IgD-negative memory B cell (primary cell): ENCODE measurements at regions not wholly inside any gene's neighbourhood (a gene's known extent, or its start where the extent isn't known, plus 50 kb on each side); places are given as distances from the start of the nearest gene placed in this dataset.

ENCODE experiments used
- H3K27ac Mint-ChIP-seq, 3 donors: one replicate each; pipeline ENCODE4 v1.8.0; 2020 to 2022; ENCODE audit warnings: mild to moderate bottlenecking in 3 of 3, mixed read lengths in 3 of 3, moderate library complexity in 1 of 3
- H3K27me3 Mint-ChIP-seq: one replicate; pipeline ENCODE4 v1.8.0; 2021; ENCODE audit warnings: mixed read lengths
- H3K36me3 Mint-ChIP-seq: one replicate; pipeline ENCODE4 v1.8.0; 2020; ENCODE audit warnings: mild to moderate bottlenecking, mixed read lengths
- H3K4me1 Mint-ChIP-seq, 3 donors: one replicate each; pipeline ENCODE4 v1.8.0; 2020 to 2022; ENCODE audit warnings: mixed read lengths in 3 of 3, mild to moderate bottlenecking in 1 of 3
- H3K4me3 Mint-ChIP-seq, 4 donors: one replicate each; pipeline ENCODE4 v1.8.0; 2020 to 2022; ENCODE audit warnings: mild to moderate bottlenecking in 4 of 4, mixed read lengths in 4 of 4, moderate library complexity in 3 of 4
- H3K9me3 Mint-ChIP-seq, 3 donors: one replicate each; pipeline ENCODE4 v1.8.0; 2020 to 2021; ENCODE audit warnings: mixed read lengths in 3 of 3, mild to moderate bottlenecking in 1 of 3

DNA sequence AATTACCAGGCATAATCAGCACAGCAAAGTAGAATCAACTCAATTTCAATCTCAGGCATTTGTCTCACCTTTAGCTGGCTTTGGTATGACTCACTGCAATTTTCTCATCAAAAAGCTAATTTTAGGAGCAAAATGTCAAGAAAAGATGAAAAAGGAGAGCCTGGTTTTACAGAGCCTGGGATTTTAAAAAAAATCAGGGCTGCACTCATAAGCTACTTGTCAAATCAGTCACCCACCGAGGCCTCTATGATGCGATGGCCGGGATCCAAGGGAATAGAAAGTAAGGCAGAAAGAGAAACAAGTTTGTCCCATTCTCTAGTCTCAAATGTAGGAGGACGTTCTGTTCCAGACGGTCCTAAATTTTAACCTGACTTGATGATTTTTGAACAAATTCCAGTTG lies 170.9 kb downstream of the SOCS6 start:
- Mint-ChIP-seq H3K4me1 (peaks cover 0 to 4% (median 0%) of the 10 kb centered on the region in 3 donors), H3K4me3 (no peak overlapping the region), H3K36me3 (no peaks in the 10 kb centered on the region), H3K27me3 (peaks cover 24% of the 10 kb centered on the region), H3K27ac (no peak overlapping the region), H3K9me3 (no peaks in the 10 kb centered on the region)

GRCh38 chr18:70459251-70459650 lies 170.4 kb downstream of the SOCS6 start:
- Mint-ChIP-seq H3K4me3 (no peak overlapping the region), H3K27me3 (peaks cover 21% of the 10 kb centered on the region), H3K27ac (no peak overlapping the region), H3K4me1 (peaks cover 0 to under 1% (median 0%) of the 10 kb centered on the region in 3 donors), H3K9me3 (no peaks in the 10 kb centered on the region), H3K36me3 (no peaks in the 10 kb centered on the region)

GRCh38 chr18:70457788-70458187 lies 168.9 kb downstream of the SOCS6 start:
- Mint-ChIP-seq H3K9me3 (no peaks in the 10 kb centered on the region), H3K4me1 (no peaks in the 10 kb centered on the region), H3K27me3 (peaks cover 16% of the 10 kb centered on the region), H3K4me3 (no peak overlapping the region), H3K36me3 (no peaks in the 10 kb centered on the region), H3K27ac (no peak overlapping the region)

DNA sequence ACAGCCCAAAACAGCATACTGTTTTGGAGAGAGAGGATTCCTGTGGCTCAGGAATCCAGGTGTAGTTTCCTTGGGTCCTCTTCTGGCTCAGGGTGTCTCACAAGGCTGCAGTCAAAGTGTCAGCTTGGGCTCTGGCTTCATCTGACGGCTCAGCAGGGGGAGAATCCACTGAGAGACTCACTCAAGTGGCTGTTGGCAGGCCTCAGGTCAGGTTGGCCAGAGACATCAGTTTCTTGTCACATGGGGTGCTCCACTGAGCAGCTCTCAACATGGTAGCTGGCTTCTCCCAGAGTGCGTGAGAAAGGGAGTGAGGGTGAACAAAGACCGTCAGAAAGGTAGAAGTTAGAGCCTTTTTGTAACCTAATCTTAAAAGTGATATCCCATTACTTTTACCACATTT lies 168.4 kb downstream of the SOCS6 start:
- no peak overlapping the region for H3K4me3 Mint-ChIP-seq
- H3K36me3 Mint-ChIP-seq: no peaks in the 10 kb centered on the region
- H3K27ac Mint-ChIP-seq: no peak overlapping the region
- H3K9me3 Mint-ChIP-seq: no peaks in the 10 kb centered on the region
- no peaks in the 10 kb centered on the region for H3K4me1 Mint-ChIP-seq
- peaks cover 17% of the 10 kb centered on the region for H3K27me3 Mint-ChIP-seq

DNA sequence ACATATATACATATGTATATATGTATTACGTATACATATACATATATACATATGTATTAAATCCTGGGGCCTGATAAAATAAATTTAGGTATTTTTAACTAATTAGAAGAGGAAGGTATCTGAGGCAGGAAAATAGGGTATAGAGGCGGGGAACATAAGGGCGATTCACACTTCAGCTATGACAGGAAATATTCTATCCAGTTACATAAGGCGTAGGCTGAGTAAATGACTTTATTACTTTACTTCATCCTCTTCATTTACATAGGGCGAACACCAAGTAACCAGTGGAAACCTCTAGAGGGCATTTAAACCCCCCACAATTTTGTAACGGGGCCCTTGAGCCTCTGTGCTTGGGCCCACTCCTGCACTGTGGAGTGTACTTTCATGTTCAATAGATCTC lies 167.5 kb downstream of the SOCS6 start:
- H3K4me3 Mint-ChIP-seq: no peak overlapping the region
- H3K27me3 Mint-ChIP-seq: peaks cover 10% of the 10 kb centered on the region
- no peaks in the 10 kb centered on the region for H3K4me1 Mint-ChIP-seq
- H3K36me3 Mint-ChIP-seq: no peaks in the 10 kb centered on the region
- H3K27ac Mint-ChIP-seq: peak overlapping the region in 1 of 3 donors; percentile 32
- no peaks in the 10 kb centered on the region for H3K9me3 Mint-ChIP-seq

DNA sequence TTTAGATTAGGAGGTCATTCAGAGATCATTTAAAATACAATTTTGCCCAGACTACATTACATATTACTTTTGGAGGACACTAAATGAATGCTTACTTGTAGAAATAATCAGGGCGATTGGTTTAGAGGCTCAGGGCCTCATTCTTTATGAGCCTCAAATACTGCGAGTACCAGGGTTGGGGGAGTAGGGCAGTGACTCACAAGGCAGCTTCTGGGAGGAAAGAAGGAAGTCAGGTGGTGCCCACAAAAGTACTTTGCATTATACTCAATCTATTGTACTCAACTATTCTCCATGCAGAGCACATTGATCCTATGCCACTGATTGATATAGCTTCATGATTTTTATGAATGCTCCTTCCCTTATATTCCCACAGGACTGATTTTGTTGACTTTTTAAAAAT lies 166.9 kb downstream of the SOCS6 start:
- H3K9me3 Mint-ChIP-seq: no peaks in the 10 kb centered on the region
- H3K36me3 Mint-ChIP-seq: no peaks in the 10 kb centered on the region
- peaks cover 9% of the 10 kb centered on the region for H3K27me3 Mint-ChIP-seq
- H3K4me1 Mint-ChIP-seq: no peaks in the 10 kb centered on the region
- H3K4me3 Mint-ChIP-seq: no peak overlapping the region
- H3K27ac Mint-ChIP-seq: no peak overlapping the region

DNA sequence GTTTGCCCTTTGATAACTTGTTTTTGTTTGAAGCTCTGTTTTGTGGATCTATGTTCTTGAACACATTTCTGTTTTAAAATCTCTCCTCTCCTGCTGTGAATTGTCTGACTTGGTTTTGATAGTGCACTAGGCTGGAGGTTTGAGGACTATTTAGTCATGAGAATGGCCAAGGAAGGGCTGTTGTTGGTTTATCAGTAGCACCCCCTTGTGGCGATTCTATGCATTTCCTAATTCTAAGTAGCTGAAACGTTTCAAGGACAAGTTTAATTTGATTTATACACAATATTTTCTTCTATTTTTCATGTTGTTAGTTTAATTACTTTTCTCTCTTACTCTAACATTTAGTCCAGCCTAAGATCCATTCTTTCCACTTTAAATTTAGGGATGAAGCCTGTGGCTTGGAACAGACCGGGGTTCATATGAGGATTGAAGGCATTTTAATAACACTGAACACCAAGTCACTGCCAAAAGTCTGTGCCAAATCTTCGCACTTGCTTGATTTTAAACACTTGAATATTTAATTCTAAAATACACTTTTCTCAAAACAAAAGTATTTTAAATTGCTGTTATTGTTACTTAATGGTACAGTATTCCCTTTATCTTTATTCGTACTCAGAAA lies 166.0 kb downstream of the SOCS6 start:
- H3K4me3 Mint-ChIP-seq: no peak overlapping the region
- H3K4me1 Mint-ChIP-seq: no peaks in the 10 kb centered on the region
- no peaks in the 10 kb centered on the region for H3K9me3 Mint-ChIP-seq
- H3K27ac Mint-ChIP-seq: no peak overlapping the region
- H3K36me3 Mint-ChIP-seq: no peaks in the 10 kb centered on the region
- peaks cover 4% of the 10 kb centered on the region for H3K27me3 Mint-ChIP-seq

- Mint-ChIP-seq H3K27me3 (peaks cover 3% of the 10 kb centered on the region), H3K36me3 (no peaks in the 10 kb centered on the region)
Observed at GRCh38 chr18:70453058-70453775, 164.4 kb downstream of the SOCS6 start.

DNA sequence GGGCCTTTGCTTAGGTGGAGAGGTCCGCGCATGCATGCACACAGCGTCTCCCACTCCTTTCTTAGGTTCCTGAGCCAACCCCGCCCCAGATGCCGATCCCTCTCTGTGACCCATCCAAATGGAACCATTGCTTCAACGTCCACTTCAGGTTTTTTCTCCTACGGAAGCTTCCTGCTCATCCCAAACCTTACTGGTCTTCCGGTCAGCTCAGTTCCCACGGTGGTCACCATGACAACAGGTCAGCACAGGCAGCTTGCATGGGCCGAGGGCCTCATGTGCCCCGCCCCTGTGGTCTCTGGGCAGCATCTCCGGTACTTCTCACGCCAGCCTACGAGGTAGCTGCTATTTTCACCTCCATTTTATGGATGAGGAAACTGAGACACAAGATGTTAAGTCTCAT lies 163.7 kb downstream of the SOCS6 start:
- Mint-ChIP-seq H3K4me3 (no peak overlapping the region), H3K36me3 (no peaks in the 10 kb centered on the region), H3K27me3 (peaks cover 3% of the 10 kb centered on the region), H3K4me1 (no peaks in the 10 kb centered on the region), H3K27ac (no peak overlapping the region), H3K9me3 (no peaks in the 10 kb centered on the region)

More at GRCh38 chr18:70453058-70453775, 164.4 kb downstream of the SOCS6 start:
- no peak overlapping the region for H3K4me3 Mint-ChIP-seq
- H3K27ac Mint-ChIP-seq: no peak overlapping the region
- H3K4me1 Mint-ChIP-seq: no peaks in the 10 kb centered on the region
- no peaks in the 10 kb centered on the region for H3K9me3 Mint-ChIP-seq

GRCh38 chr18:70450426-70451253 lies 161.8 kb downstream of the SOCS6 start:
- Mint-ChIP-seq H3K27me3 (peaks cover 3% of the 10 kb centered on the region), H3K4me1 (no peaks in the 10 kb centered on the region), H3K27ac (no peak overlapping the region), H3K9me3 (peaks cover 0 to under 1% (median 0%) of the 10 kb centered on the region in 3 donors), H3K4me3 (no peak overlapping the region), H3K36me3 (no peaks in the 10 kb centered on the region)

- Mint-ChIP-seq H3K27me3 (peaks cover 3% of the 10 kb centered on the region), H3K9me3 (peaks cover 2 to 8% (median 2%) of the 10 kb centered on the region in 3 donors), H3K4me3 (no peak overlapping the region), H3K4me1 (no peaks in the 10 kb centered on the region), H3K36me3 (no peaks in the 10 kb centered on the region), H3K27ac (no peak overlapping the region)
Observed at GRCh38 chr18:70448588-70448987, 159.7 kb downstream of the SOCS6 start.

- Mint-ChIP-seq H3K36me3 (no peaks in the 10 kb centered on the region), H3K4me1 (no peaks in the 10 kb centered on the region), H3K27ac (no peak overlapping the region), H3K9me3 (peaks cover 2 to 19% (median 12%) of the 10 kb centered on the region in 3 donors), H3K27me3 (peaks cover 1% of the 10 kb centered on the region), H3K4me3 (no peak overlapping the region)
Observed at GRCh38 chr18:70446063-70446462, 157.2 kb downstream of the SOCS6 start.

GRCh38 chr18:70442933-70443332 lies 154.1 kb downstream of the SOCS6 start:
- H3K4me1 Mint-ChIP-seq: no peaks in the 10 kb centered on the region
- H3K27ac Mint-ChIP-seq: no peak overlapping the region
- H3K36me3 Mint-ChIP-seq: no peaks in the 10 kb centered on the region
- no peak overlapping the region for H3K4me3 Mint-ChIP-seq
- H3K27me3 Mint-ChIP-seq: peaks cover 1% of the 10 kb centered on the region
- peaks cover 2 to 19% (median 12%) of the 10 kb centered on the region in 3 donors for H3K9me3 Mint-ChIP-seq

DNA sequence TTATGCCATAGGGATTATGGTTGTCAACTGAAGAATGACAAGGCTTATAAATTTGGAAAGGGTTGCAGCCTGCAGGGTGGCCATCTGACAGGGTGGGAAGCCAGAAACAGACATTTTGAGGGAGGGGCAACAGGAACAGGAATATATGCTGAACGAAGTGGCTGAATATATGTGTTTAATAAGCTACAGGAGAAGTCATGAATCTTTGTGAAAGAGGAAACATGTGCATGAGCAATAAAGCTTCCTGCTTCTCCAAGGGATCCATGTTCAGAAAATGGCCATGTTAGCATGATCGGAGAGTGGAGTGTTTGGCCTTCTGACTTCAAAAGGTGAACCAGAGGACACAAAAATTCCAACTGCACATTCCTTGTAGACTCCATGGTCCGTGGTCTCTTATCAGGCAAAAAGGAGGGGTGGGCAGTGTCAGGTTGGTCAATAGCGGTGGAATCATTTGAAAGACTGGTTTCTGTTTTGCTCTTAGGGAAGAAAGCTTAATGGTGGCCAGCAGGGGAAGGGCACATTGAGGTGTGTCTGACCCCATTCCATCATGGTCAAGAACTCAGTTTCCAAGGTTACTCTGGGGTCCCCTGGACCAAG lies 144.1 kb downstream of the SOCS6 start:
- Mint-ChIP-seq H3K4me3 (no peak overlapping the region), H3K27ac (no peak overlapping the region), H3K36me3 (no peaks in the 10 kb centered on the region), H3K27me3 (peaks cover 5% of the 10 kb centered on the region), H3K4me1 (peaks cover 5 to 10% (median 7%) of the 10 kb centered on the region in 3 donors), H3K9me3 (peaks cover 0 to 3% (median 0%) of the 10 kb centered on the region in 3 donors)

DNA sequence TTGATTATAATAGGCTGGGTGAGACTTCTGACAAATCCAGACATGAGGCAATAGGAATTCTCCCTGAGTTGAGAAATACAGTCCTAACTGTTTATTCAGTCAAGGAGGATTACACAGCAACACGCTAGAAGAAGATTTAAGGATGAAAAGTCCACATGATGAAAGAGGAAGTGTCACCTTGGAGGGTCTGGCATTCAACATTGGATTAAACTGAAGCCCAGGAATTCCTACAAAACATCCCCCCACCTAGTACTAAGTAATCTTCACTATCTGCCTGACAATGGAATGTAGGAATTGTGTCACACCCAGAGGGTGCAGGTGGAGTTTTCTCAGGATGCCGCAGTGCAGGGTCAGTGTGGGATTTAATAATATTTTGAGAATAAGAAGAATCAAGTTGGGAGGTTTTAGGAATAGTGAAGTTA lies 142.4 kb downstream of the SOCS6 start:
- H3K27ac Mint-ChIP-seq: no peak overlapping the region
- H3K4me1 Mint-ChIP-seq: peaks cover 6 to 10% (median 9%) of the 10 kb centered on the region in 3 donors
- H3K27me3 Mint-ChIP-seq: peaks cover 6% of the 10 kb centered on the region
- H3K4me3 Mint-ChIP-seq: no peak overlapping the region
- peaks cover 0 to 3% (median 0%) of the 10 kb centered on the region in 3 donors for H3K9me3 Mint-ChIP-seq
- H3K36me3 Mint-ChIP-seq: no peaks in the 10 kb centered on the region
